PC-3 (cell line): ENCODE measurements at regions not wholly inside any gene's neighbourhood (a gene's known extent, or its start where the extent isn't known, plus 50 kb on each side); places are given as distances from the start of the nearest gene placed in this dataset.

Experiments
- ATAC-seq: fragments of 200-7000 bp; cut with Tn5 transposase; 2 replicates; pipeline ENCODE4 v1.9.1; 2020; ENCODE audit warnings: mild to moderate bottlenecking, moderate library complexity
- BruUV-seq: library from RNA; stranded (reverse); fragments of 400-500 nt; replicated peaks from 2 replicates; lab custom pipeline; 2021; lab: Mats Ljungman, UMichigan
- CTCF ChIA-PET: fragments of 300-600 bp; sonication (Branson Sonifier 250); formaldehyde crosslinking; loops from one replicate; lab custom pipeline; 2022; ENCODE audit warnings: antibody characterized with exemption; lab: Charles Lee
- POLR2A ChIA-PET: fragments of 300-600 bp; sonication (Branson Sonifier 250); formaldehyde crosslinking; loops from one replicate; lab custom pipeline; 2022; ENCODE audit warnings: antibody characterized with exemption; ENCODE audit not compliant: unreplicated experiment; lab: Charles Lee
- DNase-seq: peaks from one replicate; pipeline ENCODE4 v3.0.0-alpha.2; 2015
- H2AFZ ChIP-seq: fragments of 300-600 bp; sonication (generic); 2 replicates; pipeline ENCODE4 v1.6.0; 2016; ENCODE audit warnings: antibody characterized with exemption, low read length
- H3F3A ChIP-seq: fragments of 300-600 bp; sonication (generic); one replicate; pipeline ENCODE4 v1.6.0; 2017; ENCODE audit warnings: antibody characterized with exemption, low read length, control low read depth, mild to moderate bottlenecking; ENCODE audit not compliant: unreplicated experiment
- H3K27ac ChIP-seq: fragments of 300-600 bp; sonication (generic); 2 replicates; pipeline ENCODE4 v1.5.1; 2016; ENCODE audit warnings: mild to moderate bottlenecking, low read length
- H3K27me3 ChIP-seq: fragments of 300-600 bp; sonication (generic); 2 replicates; pipeline ENCODE4 v1.6.1; 2016; ENCODE audit warnings: low read length, mixed read lengths
- H3K36me3 ChIP-seq: fragments of 300-600 bp; sonication (generic); 2 replicates; pipeline ENCODE4 v1.6.1; 2016; ENCODE audit warnings: low read depth, mixed run types, low read length, mixed read lengths
- H3K4me1 ChIP-seq: fragments of 300-600 bp; sonication (generic); 2 replicates; pipeline ENCODE4 v1.5.1; 2016; ENCODE audit warnings: low read length; ENCODE audit not compliant: insufficient read depth
- H3K4me2 ChIP-seq: fragments of 300-600 bp; sonication (generic); 2 replicates; pipeline ENCODE4 v1.6.0; 2016; ENCODE audit warnings: low read length
- H3K4me3 ChIP-seq: fragments of 300-600 bp; sonication (generic); 2 replicates; pipeline ENCODE4 v1.5.1; 2016; ENCODE audit warnings: mild to moderate bottlenecking, low read length, mixed read lengths
- H3K79me2 ChIP-seq: fragments of 300-600 bp; sonication (generic); 2 replicates; pipeline ENCODE4 v1.6.1; 2017; ENCODE audit warnings: low read length, mixed read lengths
- H3K9ac ChIP-seq: fragments of 300-600 bp; sonication (generic); 2 replicates; pipeline ENCODE4 v1.6.0; 2016; ENCODE audit warnings: mild to moderate bottlenecking, low read length
- H3K9me2 ChIP-seq: fragments of 300-600 bp; sonication (generic); replicated peaks from 2 replicates; pipeline ENCODE4 v1.6.1; 2016; ENCODE audit warnings: mixed run types, low read length, mixed read lengths
- H3K9me3 ChIP-seq: fragments of 300-600 bp; sonication (generic); 2 replicates; pipeline ENCODE4 v1.6.1; 2016; ENCODE audit warnings: low read length, mixed read lengths
- H4K20me1 ChIP-seq: fragments of 300-600 bp; sonication (generic); 2 replicates; pipeline ENCODE4 v1.6.1; 2016; ENCODE audit warnings: low read length, mixed read lengths
- CTCF ChIP-seq: fragments of 300-600 bp; sonication (generic); conservative IDR thresholded peaks from 2 replicates; pipeline ENCODE4 v1.5.1; 2017; ENCODE audit warnings: antibody characterized with exemption, low read depth, mild to moderate bottlenecking, low read length
- EZH2 ChIP-seq: fragments of 300-600 bp; sonication (generic); IDR thresholded peaks from one replicate; pipeline ENCODE4 v1.6.1; 2017; ENCODE audit warnings: antibody characterized with exemption, mild to moderate bottlenecking, low read length; ENCODE audit not compliant: unreplicated experiment
- EZH2phosphoT487 ChIP-seq: fragments of 300-600 bp; sonication (generic); IDR thresholded peaks from 2 replicates; pipeline ENCODE4 v1.6.1; 2018; ENCODE audit warnings: mild to moderate bottlenecking, antibody characterized with exemption, low read length, borderline replicate concordance
- intact Hi-C: fragments of 100-400 bp; cut with micrococcal nuclease; formaldehyde crosslinking; loops from 2 replicates; pipeline ENCODE4 v1.9.0; 2023

GRCh38 chr2:39581866-39582265, 83.9 kb upstream of the TMEM178A start:
- Histone ChIP-seq H4K20me1 (no peaks in the 10 kb centered on the region), H3K9ac (no peak overlapping the region), H3K4me1 (no peaks in the 10 kb centered on the region), H3K27ac (no peak overlapping the region), H3K27me3 (no peaks in the 10 kb centered on the region), H3K9me2 (no peaks in the 10 kb centered on the region), H2AFZ (no peak overlapping the region), H3K36me3 (no peaks in the 10 kb centered on the region), H3K9me3 (no peaks in the 10 kb centered on the region), H3F3A (no peaks in the 10 kb centered on the region), H3K4me2 (no peak overlapping the region), H3K79me2 (no peaks in the 10 kb centered on the region), H3K4me3 (no peak overlapping the region)
- TF ChIP-seq EZH2phosphoT487 (no peak), EZH2 (no peak), CTCF (no peak)
- ChIA-PET CTCF (no interaction called here), POLR2A (interaction anchor here (0.6 kb wide), 1 partner anchor 165 kb away, joined by 11 read pairs; no protein-coding TSS in a partner anchor)
- DNase-seq (no peak), ATAC-seq (no peak)
- intact Hi-C loops = no loop called here
- BruUV-seq = no TSS peak

GRCh38 chr2:39583213-39583612, 82.5 kb upstream of the TMEM178A start:
- TF ChIP-seq EZH2 = no peak
- no peak for TF ChIP-seq EZH2phosphoT487
- TF ChIP-seq CTCF = no peak
- ChIA-PET POLR2A (no interaction called here), CTCF (no interaction called here)
- Histone ChIP-seq H3K9ac (no peak overlapping the region), H3F3A (no peaks in the 10 kb centered on the region), H3K4me1 (no peaks in the 10 kb centered on the region), H2AFZ (no peak overlapping the region), H3K27ac (no peak overlapping the region), H4K20me1 (no peaks in the 10 kb centered on the region), H3K9me2 (no peaks in the 10 kb centered on the region), H3K9me3 (no peaks in the 10 kb centered on the region), H3K4me2 (no peak overlapping the region), H3K27me3 (no peaks in the 10 kb centered on the region), H3K79me2 (no peaks in the 10 kb centered on the region), H3K4me3 (no peak overlapping the region), H3K36me3 (no peaks in the 10 kb centered on the region)
- ATAC-seq (no peak), DNase-seq (no peak)
- intact Hi-C loops = no loop called here
- BruUV-seq = no TSS peak

- Histone ChIP-seq H4K20me1 (no peaks in the 10 kb centered on the region), H3K9me2 (no peaks in the 10 kb centered on the region), H3K4me3 (no peak overlapping the region), H3K4me2 (no peak overlapping the region), H2AFZ (no peak overlapping the region), H3K9me3 (no peaks in the 10 kb centered on the region), H3K4me1 (no peaks in the 10 kb centered on the region), H3K79me2 (no peaks in the 10 kb centered on the region), H3K27ac (no peak overlapping the region), H3K27me3 (no peaks in the 10 kb centered on the region), H3F3A (no peaks in the 10 kb centered on the region), H3K9ac (no peak overlapping the region), H3K36me3 (no peaks in the 10 kb centered on the region)
- no peak for ATAC-seq
- intact Hi-C loops = no loop called here
- DNase-seq = no peak
- no peak for TF ChIP-seq EZH2phosphoT487
- TF ChIP-seq CTCF = no peak
- no peak for TF ChIP-seq EZH2
- ChIA-PET POLR2A (no interaction called here), CTCF (no interaction called here)
- no TSS peak for BruUV-seq
These were observed 81.9 kb upstream of the TMEM178A start for GRCh38 chr2:39583781-39584180.
